ENCODE measurements at regions not wholly inside any gene's neighbourhood (a gene's known extent, or its start where the extent isn't known, plus 50 kb on each side); places are given as distances from the start of the nearest gene placed in this dataset.

- H3K4me3 ChIP-seq (ENCODE audit: control insufficient read depth, low read depth, low read length), result no peak overlapping the region
- TF ChIP-seq CTCF (conservative IDR thresholded peaks at IDR 0.05; ENCODE audit: control insufficient read depth, insufficient read depth, low read depth, low read length), result no peak
- DNase-seq (ENCODE audit: low read depth), result no peak
Observed at GRCh38 chr9:10729213-10729612, 116.4 kb upstream of the PTPRD start.

- no peak for TF ChIP-seq CTCF (conservative IDR thresholded peaks at IDR 0.05; ENCODE audit: control insufficient read depth, insufficient read depth, low read depth, low read length)
- no peak overlapping the region for H3K4me3 ChIP-seq (ENCODE audit: control insufficient read depth, low read depth, low read length)
- no peak for DNase-seq (ENCODE audit: low read depth)
Observed at GRCh38 chr9:10744669-10745068, 131.9 kb upstream of the PTPRD start.

- TF ChIP-seq CTCF (conservative IDR thresholded peaks at IDR 0.05; ENCODE audit: control insufficient read depth, insufficient read depth, low read depth, low read length), result no peak
- no peak for DNase-seq (ENCODE audit: low read depth)
- no peak overlapping the region for H3K4me3 ChIP-seq (ENCODE audit: control insufficient read depth, low read depth, low read length)
Observed at GRCh38 chr9:10753474-10753873, 140.7 kb upstream of the PTPRD start.

GRCh38 chr9:10764481-10764880 is 151.7 kb upstream of the PTPRD start:
- no peak for DNase-seq (ENCODE audit: low read depth)
- H3K4me3 ChIP-seq (ENCODE audit: control insufficient read depth, low read depth, low read length), result no peak overlapping the region
- TF ChIP-seq CTCF (conservative IDR thresholded peaks at IDR 0.05; ENCODE audit: control insufficient read depth, insufficient read depth, low read depth, low read length), result no peak

GRCh38 chr9:10773136-10773535 is 160.3 kb upstream of the PTPRD start:
- TF ChIP-seq CTCF (conservative IDR thresholded peaks at IDR 0.05; ENCODE audit: control insufficient read depth, insufficient read depth, low read depth, low read length), result no peak
- DNase-seq (ENCODE audit: low read depth), result no peak
- no peak overlapping the region for H3K4me3 ChIP-seq (ENCODE audit: control insufficient read depth, low read depth, low read length)

GRCh38 chr9:10774051-10774450 is 161.2 kb upstream of the PTPRD start:
- TF ChIP-seq CTCF (conservative IDR thresholded peaks at IDR 0.05; ENCODE audit: control insufficient read depth, insufficient read depth, low read depth, low read length), result no peak
- no peak for DNase-seq (ENCODE audit: low read depth)
- no peak overlapping the region for H3K4me3 ChIP-seq (ENCODE audit: control insufficient read depth, low read depth, low read length)

- no peak overlapping the region for H3K4me3 ChIP-seq (ENCODE audit: control insufficient read depth, low read depth, low read length)
- TF ChIP-seq CTCF (conservative IDR thresholded peaks at IDR 0.05; ENCODE audit: control insufficient read depth, insufficient read depth, low read depth, low read length), result no peak
- DNase-seq (ENCODE audit: low read depth), result no peak
Observed at GRCh38 chr9:10785255-10785654, 172.5 kb upstream of the PTPRD start.
